ENCODE measurements at regions not wholly inside any gene's neighbourhood (a gene's known extent, or its start where the extent isn't known, plus 50 kb on each side); places are given as distances from the start of the nearest gene placed in this dataset.

GRCh38 chr3:98962951-98963350 lies 61.5 kb upstream of the DCBLD2 start:
- no peak for TF ChIP-seq POLR2A (IDR thresholded peaks at IDR 0.05; ENCODE audit: low read depth, low read length)
- TF ChIP-seq TAF1 (IDR thresholded peaks at IDR 0.05; ENCODE audit: borderline replicate concordance, low read depth, low read length) = no peak
- no peak for TF ChIP-seq POLR2AphosphoS5 (IDR thresholded peaks at IDR 0.05; ENCODE audit: low read depth, low read length)

All from GM12892 (cell line).